SK-N-SH treated with all-trans-retinoic acid at 6 μM for 48 hours (cell line): ENCODE measurements at regions not wholly inside any gene's neighbourhood (a gene's known extent, or its start where the extent isn't known, plus 50 kb on each side); places are given as distances from the start of the nearest gene placed in this dataset.

Experiments
- ATAC-seq: fragments of 200-7000 bp; cut with Tn5 transposase; 3 replicates; pipeline ENCODE4 v1.9.1; 2020; ENCODE audit warnings: mild to moderate bottlenecking, moderate library complexity
- ARNTL ChIP-seq: fragments of 450-650 bp; formaldehyde crosslinking; IDR thresholded peaks from 2 replicates; pipeline ENCODE4 v1.5.0; 2020; ENCODE audit warnings: low read depth, mild to moderate bottlenecking, moderate library complexity, borderline replicate concordance
- BACH2 ChIP-seq: fragments of 250-450 bp; sonication (Bioruptor Pico); IDR thresholded peaks from 2 replicates; pipeline ENCODE4 v1.9.0; 2021; ENCODE audit warnings: mild to moderate bottlenecking, borderline replicate concordance
- CREB5 ChIP-seq: fragments of 250-450 bp; sonication (Bioruptor Pico); IDR thresholded peaks from 2 replicates; pipeline ENCODE4 v1.5.1; 2020; ENCODE audit warnings: low read depth, mild to moderate bottlenecking, moderate library complexity
- CSDC2 ChIP-seq: fragments of 250-450 bp; sonication (Bioruptor Pico); IDR thresholded peaks from 2 replicates; pipeline ENCODE4 v1.5.0; 2020; ENCODE audit warnings: mild to moderate bottlenecking, moderate library complexity
- ESRRG ChIP-seq: fragments of 250-450 bp; sonication (Bioruptor Pico); IDR thresholded peaks from 2 replicates; pipeline ENCODE4 v1.6.1; 2021; ENCODE audit warnings: mild to moderate bottlenecking
- GLIS3 ChIP-seq: fragments of 250-450 bp; sonication (Bioruptor Pico); IDR thresholded peaks from 2 replicates; pipeline ENCODE4 v1.5.0; 2020; ENCODE audit warnings: mild to moderate bottlenecking, moderate library complexity
- ISL1 ChIP-seq: fragments of 250-450 bp; sonication (Bioruptor Pico); IDR thresholded peaks from 2 replicates; pipeline ENCODE4 v2.1.2; 2022; ENCODE audit warnings: mild to moderate bottlenecking, moderate library complexity
- PATZ1 ChIP-seq: fragments of 250-450 bp; sonication (Bioruptor Pico); IDR thresholded peaks from 2 replicates; pipeline ENCODE4 v1.8.0; 2020; ENCODE audit warnings: mild to moderate bottlenecking, moderate library complexity, borderline replicate concordance
- POU6F1 ChIP-seq: fragments of 250-450 bp; sonication (Bioruptor Pico); IDR thresholded peaks from 2 replicates; pipeline ENCODE4 v1.8.0; 2021; ENCODE audit warnings: low read depth, mild to moderate bottlenecking, moderate library complexity, borderline replicate concordance
- PPARA ChIP-seq: fragments of 250-450 bp; sonication (Bioruptor Pico); IDR thresholded peaks from 2 replicates; pipeline ENCODE4 v1.5.0; 2020; ENCODE audit warnings: mild to moderate bottlenecking, borderline replicate concordance
- RARB ChIP-seq: fragments of 250-450 bp; sonication (Bioruptor Pico); IDR thresholded peaks from 2 replicates; pipeline ENCODE4 v1.8.0; 2021; ENCODE audit warnings: mild to moderate bottlenecking, moderate library complexity
- SNAI2 ChIP-seq: fragments of 250-450 bp; sonication (Bioruptor Pico); IDR thresholded peaks from 2 replicates; pipeline ENCODE4 v1.5.0; 2020; ENCODE audit warnings: mild to moderate bottlenecking, moderate library complexity
- TOX ChIP-seq: fragments of 250-450 bp; sonication (Bioruptor Pico); IDR thresholded peaks from 2 replicates; pipeline ENCODE4 v1.8.0; 2021; ENCODE audit warnings: mild to moderate bottlenecking, moderate library complexity, borderline replicate concordance
- TSHZ2 ChIP-seq: fragments of 250-450 bp; sonication (Bioruptor Pico); IDR thresholded peaks from 2 replicates; pipeline ENCODE4 v1.5.0; 2020; ENCODE audit warnings: mild to moderate bottlenecking, moderate library complexity
- ZC3H10 ChIP-seq: fragments of 250-450 bp; sonication (Bioruptor Pico); IDR thresholded peaks from 2 replicates; pipeline ENCODE4 v1.5.1; 2021; ENCODE audit warnings: mild to moderate bottlenecking, moderate library complexity
- ZFP3 ChIP-seq: fragments of 250-450 bp; sonication (Bioruptor Pico); IDR thresholded peaks from 2 replicates; pipeline ENCODE4 v1.5.0; 2020; ENCODE audit warnings: mild to moderate bottlenecking, moderate library complexity
- ZNF70 ChIP-seq: fragments of 450-650 bp; formaldehyde crosslinking; IDR thresholded peaks from 2 replicates; pipeline ENCODE4 v1.5.0; 2020; ENCODE audit warnings: mild to moderate bottlenecking, moderate library complexity
- ZNF8 ChIP-seq: fragments of 450-650 bp; formaldehyde crosslinking; IDR thresholded peaks from 2 replicates; pipeline ENCODE4 v1.5.0; 2020; ENCODE audit warnings: mild to moderate bottlenecking, moderate library complexity

GRCh38 chr9:31702957-31703356 lies 681.5 kb upstream of the ACO1 start:
- no peak for ATAC-seq
- TF ChIP-seq SNAI2 (no peak), ZC3H10 (no peak)

GRCh38 chr9:31715250-31715649 lies 669.2 kb upstream of the ACO1 start:
- no peak for ATAC-seq
- TF ChIP-seq BACH2 (CRISPR knock-in tag) (no peak), TSHZ2 (CRISPR knock-in tag) (no peak), ZFP3 (no peak), POU6F1 (CRISPR knock-in tag) (no peak), ESRRG (CRISPR knock-in tag) (no peak), CREB5 (no peak), ZNF8 (CRISPR knock-in tag) (no peak), PPARA (CRISPR knock-in tag) (no peak), GLIS3 (CRISPR knock-in tag) (no peak), PATZ1 (CRISPR knock-in tag) (no peak), ARNTL (CRISPR knock-in tag) (no peak), RARB (CRISPR knock-in tag) (no peak)
- TF ChIP-seq, all 23 proteins: peak for 0

- ATAC-seq = no peak
- TF ChIP-seq SNAI2 = no peak
- no peak for TF ChIP-seq CSDC2 (CRISPR knock-in tag)
- TF ChIP-seq GLIS3 (CRISPR knock-in tag) = no peak
- TF ChIP-seq ZC3H10 = no peak
- no peak for TF ChIP-seq CREB5
- no peak for TF ChIP-seq TSHZ2 (CRISPR knock-in tag)
- no peak for TF ChIP-seq POU6F1 (CRISPR knock-in tag)
- TF ChIP-seq ZNF70 (CRISPR knock-in tag) = no peak
- no peak for TF ChIP-seq TOX (CRISPR knock-in tag)
- TF ChIP-seq PPARA (CRISPR knock-in tag) = no peak
- TF ChIP-seq ISL1 (CRISPR knock-in tag) = no peak
- no peak for TF ChIP-seq ESRRG (CRISPR knock-in tag)
- no peak for TF ChIP-seq ZNF8 (CRISPR knock-in tag)
- TF ChIP-seq, all 23 proteins: peak for 0
These were observed 665.2 kb upstream of the ACO1 start for GRCh38 chr9:31719262-31719661.
